ENCODE measurements at regions not wholly inside any gene's neighbourhood (a gene's known extent, or its start where the extent isn't known, plus 50 kb on each side); places are given as distances from the start of the nearest gene placed in this dataset.

GRCh38 chr12:107491856-107492255 is 193.7 kb upstream of the PWP1 start:
- TF ChIP-seq EZH2 (IDR thresholded peaks at IDR 0.05; ENCODE audit: insufficient read depth, poor library complexity, severe bottlenecking) (no peak), EZH2phosphoT487 (IDR thresholded peaks at IDR 0.05; ENCODE audit: insufficient read depth, low read depth) (no peak)

All from GM23248 (cell line).